ENCODE measurements at regions not wholly inside any gene's neighbourhood (a gene's known extent, or its start where the extent isn't known, plus 50 kb on each side); places are given as distances from the start of the nearest gene placed in this dataset.
"Not testable (repeated sequence)": the region's sequence is repeated elsewhere in the genome, so short reads cannot be mapped to it uniquely, and the experiment has no call there.

- Histone ChIP-seq H3K27ac (no peak overlapping the region), H3K4me3 (no peak overlapping the region), H3K9me3 (no peaks in the 10 kb centered on the region), H3K4me1 (peaks cover 0 to 5% (median 0%) of the 10 kb centered on the region in 3 donors), H3K36me3 (no peaks in the 10 kb centered on the region), H3K27me3 (peaks cover 0 to 7% (median 0%) of the 10 kb centered on the region in 4 donors)
- 66 to 72% methylated on average over 10 to 13 of the region's 13 CpGs for WGBS, 2 donors
- no peak for TF ChIP-seq POLR2A (IDR thresholded peaks at IDR 0.05)
- no peak for TF ChIP-seq CTCF (IDR thresholded peaks at IDR 0.05)
- DNase-seq: no peak
- intact Hi-C loops (cut with DNase I): no loop called here
Measured at GRCh38 chr2:16092861-16093638, 152.7 kb downstream of the MYCN start.

DNA sequence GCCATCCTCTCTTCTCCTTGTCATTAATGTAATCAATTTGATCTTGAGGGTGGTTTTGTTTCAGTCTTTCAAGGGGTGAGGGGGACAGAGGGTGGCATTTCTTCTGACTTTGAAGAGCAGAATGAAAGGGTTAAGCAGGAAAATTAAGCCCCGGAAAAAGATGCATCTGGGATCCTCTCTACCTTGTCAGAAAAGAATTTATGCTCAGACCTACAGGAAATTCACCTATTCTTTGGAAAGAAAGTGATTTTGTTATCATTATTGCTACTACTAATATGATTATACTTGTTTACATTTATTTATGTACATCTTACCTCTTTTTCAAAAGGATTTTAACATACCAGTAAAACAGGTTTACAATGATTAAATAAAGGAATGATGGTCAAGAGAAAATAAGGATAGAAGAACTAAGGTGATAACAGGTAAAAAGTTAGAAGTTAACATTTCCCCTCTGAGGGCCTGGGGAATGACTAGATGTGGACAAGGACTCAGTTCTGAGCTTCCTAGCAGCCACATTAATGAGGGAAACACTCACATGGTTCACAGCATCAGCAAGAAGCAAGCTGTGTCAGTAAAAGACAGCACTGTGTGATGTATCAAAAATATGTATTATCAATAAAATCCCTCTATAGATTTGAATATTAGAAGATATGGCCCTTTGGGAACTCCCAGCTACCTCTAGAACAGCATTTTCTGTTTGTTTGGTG lies 151.4 kb downstream of the MYCN start:
- no peak for DNase-seq
- Histone ChIP-seq H3K27me3 (peaks cover 0 to 7% (median 0%) of the 10 kb centered on the region in 4 donors), H3K4me1 (peaks cover 0 to 5% (median 0%) of the 10 kb centered on the region in 3 donors), H3K4me3 (no peak overlapping the region), H3K9me3 (no peaks in the 10 kb centered on the region), H3K27ac (no peak overlapping the region), H3K36me3 (no peaks in the 10 kb centered on the region)
- no peak for TF ChIP-seq POLR2A (IDR thresholded peaks at IDR 0.05)
- no peak for TF ChIP-seq CTCF (IDR thresholded peaks at IDR 0.05)
- 50 to 59% methylated on average over 1 of the region's 1 CpG for WGBS, 2 donors
- intact Hi-C loops (cut with DNase I): no loop called here

DNA sequence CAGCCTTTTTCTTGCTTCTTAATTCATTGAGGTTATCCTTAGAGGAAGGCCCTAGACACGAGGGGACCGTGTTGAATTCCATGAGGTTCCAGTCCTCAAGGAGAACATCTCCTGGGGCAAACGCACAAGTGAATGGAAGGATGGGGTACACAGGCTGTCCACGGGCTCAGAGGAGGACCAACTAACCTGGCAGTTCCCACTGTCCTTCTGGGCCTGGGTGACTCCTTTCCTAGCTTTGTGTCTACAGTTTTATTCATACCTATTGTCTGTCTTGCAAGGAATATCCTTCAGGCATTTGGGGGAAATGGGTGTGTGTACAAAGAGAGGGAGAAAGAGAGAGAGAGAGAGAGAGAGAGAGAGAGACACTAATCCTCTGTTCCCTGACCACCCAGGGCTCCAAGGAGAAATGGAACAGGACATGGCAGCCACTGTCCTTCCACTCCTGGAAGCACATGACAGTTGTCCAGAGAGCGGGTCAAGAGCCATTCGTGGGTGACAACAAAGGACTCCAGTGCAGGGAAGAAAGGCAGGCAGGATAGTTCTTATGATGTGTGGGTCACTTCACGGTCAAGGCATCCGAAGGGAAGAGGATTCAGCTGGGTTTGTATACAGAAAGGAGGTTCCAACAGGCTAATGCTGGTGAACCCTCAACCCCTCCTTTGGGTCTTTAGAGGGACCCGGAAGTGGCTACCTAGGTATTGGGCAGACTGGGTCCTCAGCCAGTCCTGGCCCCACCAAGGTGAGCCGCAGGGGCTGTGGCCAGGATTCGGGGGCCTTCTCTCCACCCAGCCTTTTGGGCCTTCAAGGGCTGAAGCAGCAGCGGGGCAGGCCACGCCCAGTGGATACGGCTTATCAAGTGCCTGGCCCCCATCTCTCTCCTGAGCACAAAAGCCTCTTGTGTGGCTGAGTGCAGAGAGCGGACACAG lies 150.6 kb downstream of the MYCN start:
- Histone ChIP-seq H3K36me3 (no peaks in the 10 kb centered on the region), H3K4me3 (no peak overlapping the region), H3K27me3 (peaks cover 0 to 7% (median 0%) of the 10 kb centered on the region in 4 donors), H3K9me3 (no peaks in the 10 kb centered on the region), H3K27ac (no peak overlapping the region), H3K4me1 (peaks cover 0 to 5% (median 0%) of the 10 kb centered on the region in 3 donors)
- intact Hi-C loops (cut with DNase I): no loop called here
- 78 to 88% methylated on average over 9 to 12 of the region's 15 CpGs for WGBS, 2 donors
- DNase-seq: no peak
- TF ChIP-seq POLR2A (IDR thresholded peaks at IDR 0.05): no peak
- TF ChIP-seq CTCF (IDR thresholded peaks at IDR 0.05): no peak

DNA sequence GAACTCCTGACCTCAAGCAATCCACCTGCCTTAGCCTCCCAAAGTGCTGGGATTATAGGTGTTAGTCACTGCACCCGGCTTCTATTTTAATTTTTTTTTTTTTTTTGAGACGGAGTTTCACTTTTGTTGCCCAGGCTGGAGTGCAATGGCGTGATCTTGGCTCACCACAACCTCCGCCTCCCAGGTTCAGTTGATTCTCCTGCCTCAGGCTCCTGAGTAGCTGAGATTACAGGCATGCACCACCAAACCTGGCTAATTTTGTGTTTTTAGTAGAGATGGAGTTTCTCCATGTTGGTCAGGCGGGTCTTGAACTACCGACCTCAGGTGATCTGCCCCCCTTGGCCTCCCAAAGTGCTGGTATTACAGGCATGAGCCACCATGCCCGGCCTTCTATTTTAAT lies 149.1 kb downstream of the MYCN start:
- DNase-seq; H3K27me3 ChIP-seq; H3K36me3 ChIP-seq; H3K9me3 ChIP-seq; H3K4me3 ChIP-seq; H3K4me1 ChIP-seq; H3K27ac ChIP-seq; intact Hi-C loops (cut with DNase I): not testable (repeated sequence)
- WGBS, 2 donors: 57 to 71% methylated on average over 7 of the region's 7 CpGs

- TF ChIP-seq POLR2A (IDR thresholded peaks at IDR 0.05) (no peak), CTCF (IDR thresholded peaks at IDR 0.05) (no peak)
- intact Hi-C loops (cut with DNase I): no loop called here
- WGBS, 2 donors: 69 to 71% methylated on average over 3 of the region's 3 CpGs
- Histone ChIP-seq H3K27me3 (peaks cover 0 to 7% (median 0%) of the 10 kb centered on the region in 4 donors), H3K36me3 (no peaks in the 10 kb centered on the region), H3K9me3 (no peaks in the 10 kb centered on the region), H3K27ac (no peak overlapping the region), H3K4me3 (no peak overlapping the region), H3K4me1 (peaks cover 0 to under 1% (median 0%) of the 10 kb centered on the region in 3 donors)
- no peak for DNase-seq
Measured at GRCh38 chr2:16088802-16089112, 148.4 kb downstream of the MYCN start.
